SW 1271 (cell line): ENCODE measurements at regions not wholly inside any gene's neighbourhood (a gene's known extent, or its start where the extent isn't known, plus 50 kb on each side); places are given as distances from the start of the nearest gene placed in this dataset.

Experiments used
- DNase-seq, 2 experiments: peaks; one replicate each; lab custom pipeline; 2025; lab: John Stamatoyannopoulos, UW

GRCh38 chr2:239589270-239589825 lies 188.5 kb upstream of the HDAC4 start:
- no peak for DNase-seq

- DNase-seq: no peak
These were observed 187.8 kb upstream of the HDAC4 start for GRCh38 chr2:239588451-239589269.

GRCh38 chr2:239587841-239588240 lies 187.0 kb upstream of the HDAC4 start:
- no peak for DNase-seq

- DNase-seq: no peak
These were observed 186.5 kb upstream of the HDAC4 start for GRCh38 chr2:239587311-239587731.

GRCh38 chr2:239586651-239587310 lies 186.0 kb upstream of the HDAC4 start:
- no peak for DNase-seq

GRCh38 chr2:239585422-239585821 lies 184.6 kb upstream of the HDAC4 start:
- DNase-seq: no peak

GRCh38 chr2:239584986-239585385 lies 184.2 kb upstream of the HDAC4 start:
- DNase-seq: no peak

GRCh38 chr2:239583879-239584859 lies 183.3 kb upstream of the HDAC4 start:
- no peak for DNase-seq

- no peak for DNase-seq
These were observed 182.5 kb upstream of the HDAC4 start for GRCh38 chr2:239583171-239583878.

- DNase-seq: no peak
These were observed 181.7 kb upstream of the HDAC4 start for GRCh38 chr2:239582476-239582875.

- no peak for DNase-seq
These were observed 180.6 kb upstream of the HDAC4 start for GRCh38 chr2:239581352-239581901.

- DNase-seq: no peak
These were observed 179.3 kb upstream of the HDAC4 start for GRCh38 chr2:239580199-239580527.

GRCh38 chr2:239579524-239580198 lies 178.8 kb upstream of the HDAC4 start:
- no peak for DNase-seq

GRCh38 chr2:239579081-239579480 lies 178.3 kb upstream of the HDAC4 start:
- DNase-seq: no peak

- DNase-seq: no peak
These were observed 177.6 kb upstream of the HDAC4 start for GRCh38 chr2:239578381-239578780.

- DNase-seq: no peak
These were observed 177.1 kb upstream of the HDAC4 start for GRCh38 chr2:239577935-239578334.

GRCh38 chr2:239576784-239577685 lies 176.2 kb upstream of the HDAC4 start:
- DNase-seq: no peak

GRCh38 chr2:239575931-239576445 lies 175.2 kb upstream of the HDAC4 start:
- no peak for DNase-seq

- DNase-seq: no peak
These were observed 173.8 kb upstream of the HDAC4 start for GRCh38 chr2:239574434-239575156.
